ENCODE measurements at regions not wholly inside any gene's neighbourhood (a gene's known extent, or its start where the extent isn't known, plus 50 kb on each side); places are given as distances from the start of the nearest gene placed in this dataset.

DNA sequence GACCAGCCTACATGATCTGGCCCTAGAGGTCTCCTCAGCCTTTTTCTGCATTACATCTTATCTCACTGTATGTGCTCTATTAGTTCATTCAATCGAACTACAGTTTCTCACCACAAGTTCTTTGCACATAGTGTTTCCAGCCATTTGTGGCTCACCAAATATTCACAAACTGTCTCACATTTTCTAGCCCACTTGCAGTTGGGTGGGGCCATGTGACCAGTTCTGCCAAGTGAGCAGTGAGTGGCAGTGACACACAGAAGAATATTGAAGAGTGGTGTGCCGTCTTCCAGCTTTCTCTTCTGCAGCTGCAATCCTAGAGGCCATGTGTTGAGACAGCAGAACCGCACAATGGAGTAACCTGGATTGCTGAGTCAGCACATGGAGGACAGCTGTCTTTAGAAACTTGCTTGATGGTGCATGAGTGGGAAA lies 103.2 kb upstream of the ZNF644 start:
- TF ChIP-seq CTCF (IDR thresholded peaks at IDR 0.05 in 2 of 3, conservative IDR thresholded peaks at IDR 0.05 in 1 of 3; ENCODE audit: control insufficient read depth in 2 of 3, extremely low read depth in 1 of 3, insufficient read depth in 1 of 3, low read depth in 3 of 3, low read length in 3 of 3) = no peak
- TF ChIP-seq, protein P1, sequence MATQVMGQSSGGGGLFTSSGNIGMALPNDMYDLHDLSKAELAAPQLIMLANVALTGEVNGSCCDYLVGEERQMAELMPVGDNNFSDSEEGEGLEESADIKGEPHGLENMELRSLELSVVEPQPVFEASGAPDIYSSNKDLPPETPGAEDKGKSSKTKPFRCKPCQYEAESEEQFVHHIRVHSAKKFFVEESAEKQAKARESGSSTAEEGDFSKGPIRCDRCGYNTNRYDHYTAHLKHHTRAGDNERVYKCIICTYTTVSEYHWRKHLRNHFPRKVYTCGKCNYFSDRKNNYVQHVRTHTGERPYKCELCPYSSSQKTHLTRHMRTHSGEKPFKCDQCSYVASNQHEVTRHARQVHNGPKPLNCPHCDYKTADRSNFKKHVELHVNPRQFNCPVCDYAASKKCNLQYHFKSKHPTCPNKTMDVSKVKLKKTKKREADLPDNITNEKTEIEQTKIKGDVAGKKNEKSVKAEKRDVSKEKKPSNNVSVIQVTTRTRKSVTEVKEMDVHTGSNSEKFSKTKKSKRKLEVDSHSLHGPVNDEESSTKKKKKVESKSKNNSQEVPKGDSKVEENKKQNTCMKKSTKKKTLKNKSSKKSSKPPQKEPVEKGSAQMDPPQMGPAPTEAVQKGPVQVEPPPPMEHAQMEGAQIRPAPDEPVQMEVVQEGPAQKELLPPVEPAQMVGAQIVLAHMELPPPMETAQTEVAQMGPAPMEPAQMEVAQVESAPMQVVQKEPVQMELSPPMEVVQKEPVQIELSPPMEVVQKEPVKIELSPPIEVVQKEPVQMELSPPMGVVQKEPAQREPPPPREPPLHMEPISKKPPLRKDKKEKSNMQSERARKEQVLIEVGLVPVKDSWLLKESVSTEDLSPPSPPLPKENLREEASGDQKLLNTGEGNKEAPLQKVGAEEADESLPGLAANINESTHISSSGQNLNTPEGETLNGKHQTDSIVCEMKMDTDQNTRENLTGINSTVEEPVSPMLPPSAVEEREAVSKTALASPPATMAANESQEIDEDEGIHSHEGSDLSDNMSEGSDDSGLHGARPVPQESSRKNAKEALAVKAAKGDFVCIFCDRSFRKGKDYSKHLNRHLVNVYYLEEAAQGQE (IDR thresholded peaks at IDR 0.05; ENCODE audit: low read depth, low read length) = no peak
- TF ChIP-seq POLR2AphosphoS5 (IDR thresholded peaks at IDR 0.05; ENCODE audit: low read length) = no peak
- no peak for TF ChIP-seq RCOR1 (conservative IDR thresholded peaks at IDR 0.05; ENCODE audit: low read depth, low read length)
- TF ChIP-seq BACH1 (IDR thresholded peaks at IDR 0.05; ENCODE audit: borderline replicate concordance) = no peak
